Rectal smooth muscle tissue (tissue), 1 donor: ENCODE measurements at regions not wholly inside any gene's neighbourhood (a gene's known extent, or its start where the extent isn't known, plus 50 kb on each side); places are given as distances from the start of the nearest gene placed in this dataset.

Source experiments
- H3K27ac ChIP-seq: one replicate; pipeline ENCODE4 v1.7.0; 2013; ENCODE audit warnings: low read depth, low read length, inconsistent platforms
- H3K27me3 ChIP-seq: one replicate; pipeline ENCODE4 v1.7.0; 2013; ENCODE audit warnings: low read length; ENCODE audit not compliant: control insufficient read depth, insufficient read depth
- H3K36me3 ChIP-seq: one replicate; pipeline ENCODE4 v1.7.0; 2013; ENCODE audit warnings: low read length; ENCODE audit not compliant: control insufficient read depth, insufficient read depth
- H3K4me1 ChIP-seq: one replicate; pipeline ENCODE4 v1.7.0; 2013; ENCODE audit warnings: low read length; ENCODE audit not compliant: control insufficient read depth, insufficient read depth
- H3K4me3 ChIP-seq: one replicate; pipeline ENCODE4 v1.7.0; 2013; ENCODE audit warnings: low read length
- H3K9ac ChIP-seq: one replicate; pipeline ENCODE4 v1.7.0; 2013; ENCODE audit warnings: low read length

GRCh38 chr15:95989392-95989791 lies 341.1 kb upstream of the NR2F2 start:
- no peaks in the 10 kb centered on the region for H3K27me3 ChIP-seq
- H3K4me3 ChIP-seq: no peak overlapping the region
- no peaks in the 10 kb centered on the region for H3K36me3 ChIP-seq
- H3K27ac ChIP-seq: no peak overlapping the region
- no peak overlapping the region for H3K9ac ChIP-seq
- H3K4me1 ChIP-seq: no peaks in the 10 kb centered on the region

GRCh38 chr15:95990833-95991232 lies 339.7 kb upstream of the NR2F2 start:
- Histone ChIP-seq H3K27me3 (no peaks in the 10 kb centered on the region), H3K4me1 (peaks cover 4% of the 10 kb centered on the region), H3K4me3 (no peak overlapping the region), H3K36me3 (no peaks in the 10 kb centered on the region), H3K27ac (no peak overlapping the region), H3K9ac (no peak overlapping the region)

GRCh38 chr15:95994418-95994817 lies 336.1 kb upstream of the NR2F2 start:
- Histone ChIP-seq H3K27ac (no peak overlapping the region), H3K4me1 (peaks cover 4% of the 10 kb centered on the region), H3K27me3 (no peaks in the 10 kb centered on the region), H3K4me3 (no peak overlapping the region), H3K9ac (no peak overlapping the region), H3K36me3 (no peaks in the 10 kb centered on the region)

- no peaks in the 10 kb centered on the region for H3K27me3 ChIP-seq
- no peaks in the 10 kb centered on the region for H3K36me3 ChIP-seq
- H3K9ac ChIP-seq: no peak overlapping the region
- no peak overlapping the region for H3K4me3 ChIP-seq
- peaks cover 4% of the 10 kb centered on the region for H3K4me1 ChIP-seq
- H3K27ac ChIP-seq: no peak overlapping the region
Measured at GRCh38 chr15:95995375-95996168, 334.9 kb upstream of the NR2F2 start.

GRCh38 chr15:95996494-95996893 lies 334.0 kb upstream of the NR2F2 start:
- H3K27me3 ChIP-seq: no peaks in the 10 kb centered on the region
- H3K9ac ChIP-seq: no peak overlapping the region
- peaks cover 4% of the 10 kb centered on the region for H3K4me1 ChIP-seq
- no peaks in the 10 kb centered on the region for H3K36me3 ChIP-seq
- H3K27ac ChIP-seq: no peak overlapping the region
- H3K4me3 ChIP-seq: no peak overlapping the region

- Histone ChIP-seq H3K27me3 (no peaks in the 10 kb centered on the region), H3K36me3 (no peaks in the 10 kb centered on the region), H3K4me3 (no peak overlapping the region), H3K9ac (no peak overlapping the region), H3K4me1 (peaks cover 4% of the 10 kb centered on the region), H3K27ac (no peak overlapping the region)
Measured at GRCh38 chr15:95998935-95999334, 331.6 kb upstream of the NR2F2 start.

GRCh38 chr15:96002890-96003859 lies 327.3 kb upstream of the NR2F2 start:
- no peaks in the 10 kb centered on the region for H3K36me3 ChIP-seq
- no peak overlapping the region for H3K4me3 ChIP-seq
- no peak overlapping the region for H3K27ac ChIP-seq
- H3K27me3 ChIP-seq: no peaks in the 10 kb centered on the region
- H3K4me1 ChIP-seq: no peaks in the 10 kb centered on the region
- no peak overlapping the region for H3K9ac ChIP-seq

- no peak overlapping the region for H3K4me3 ChIP-seq
Measured at GRCh38 chr15:96005906-96006305, 324.6 kb upstream of the NR2F2 start.

GRCh38 chr15:96011136-96011535 lies 319.4 kb upstream of the NR2F2 start:
- H3K27ac ChIP-seq: no peak overlapping the region
- H3K36me3 ChIP-seq: no peaks in the 10 kb centered on the region
- no peak overlapping the region for H3K4me3 ChIP-seq
- no peaks in the 10 kb centered on the region for H3K27me3 ChIP-seq
- no peaks in the 10 kb centered on the region for H3K4me1 ChIP-seq
- no peak overlapping the region for H3K9ac ChIP-seq

More at GRCh38 chr15:96005906-96006305, 324.6 kb upstream of the NR2F2 start:
- Histone ChIP-seq H3K9ac (no peak overlapping the region), H3K27ac (no peak overlapping the region), H3K27me3 (no peaks in the 10 kb centered on the region), H3K4me1 (no peaks in the 10 kb centered on the region), H3K36me3 (no peaks in the 10 kb centered on the region)

GRCh38 chr15:96014939-96015338 lies 315.6 kb upstream of the NR2F2 start:
- Histone ChIP-seq H3K27ac (no peak overlapping the region), H3K36me3 (no peaks in the 10 kb centered on the region), H3K4me3 (no peak overlapping the region), H3K4me1 (no peaks in the 10 kb centered on the region), H3K9ac (no peak overlapping the region), H3K27me3 (no peaks in the 10 kb centered on the region)

- Histone ChIP-seq H3K4me1 (no peaks in the 10 kb centered on the region), H3K27me3 (no peaks in the 10 kb centered on the region), H3K9ac (no peak overlapping the region), H3K27ac (no peak overlapping the region), H3K36me3 (no peaks in the 10 kb centered on the region), H3K4me3 (no peak overlapping the region)
Measured at GRCh38 chr15:96019114-96019513, 311.4 kb upstream of the NR2F2 start.

- no peaks in the 10 kb centered on the region for H3K27me3 ChIP-seq
- no peaks in the 10 kb centered on the region for H3K36me3 ChIP-seq
- H3K9ac ChIP-seq: no peak overlapping the region
- H3K4me1 ChIP-seq: no peaks in the 10 kb centered on the region
- H3K27ac ChIP-seq: no peak overlapping the region
- H3K4me3 ChIP-seq: no peak overlapping the region
Measured at GRCh38 chr15:96020133-96020532, 310.4 kb upstream of the NR2F2 start.
